ENCODE measurements at regions not wholly inside any gene's neighbourhood (a gene's known extent, or its start where the extent isn't known, plus 50 kb on each side); places are given as distances from the start of the nearest gene placed in this dataset.

DNA sequence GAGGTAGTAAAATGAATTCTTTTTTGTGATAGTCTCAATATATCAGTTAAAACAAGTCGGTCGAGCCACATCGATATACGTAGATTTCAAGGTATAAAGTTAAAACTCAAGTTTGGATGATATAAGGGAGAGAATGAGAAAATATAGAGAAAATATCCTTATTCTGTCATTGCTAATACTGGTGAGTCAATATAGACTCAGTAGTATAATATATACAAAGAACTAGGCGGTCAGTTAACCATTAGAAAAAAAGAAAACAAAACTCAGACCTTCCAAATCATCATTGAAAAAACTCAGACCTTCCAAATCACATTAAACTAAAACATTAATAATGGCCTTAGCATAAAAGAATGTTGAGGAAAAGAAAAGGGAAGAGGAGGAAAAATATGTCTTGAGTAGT is 817.1 kb upstream of the IGFBP3 start:
- Histone ChIP-seq H3K4me1 (ENCODE audit: control insufficient read depth in 1 of 2, insufficient read depth in 2 of 2, low read length in 2 of 2) (no peaks in the 10 kb centered on the region), H3K9me2 (ENCODE audit: insufficient read depth) (no peaks in the 10 kb centered on the region), H3K4me2 (ENCODE audit: low read length) (no peak overlapping the region), H3K27ac (ENCODE audit: low read depth, low read length) (no peak overlapping the region), H3K79me2 (ENCODE audit: insufficient read depth, low read length) (no peaks in the 10 kb centered on the region), H2AFZ (ENCODE audit: low read depth, low read length, poor library complexity, severe bottlenecking) (no peak overlapping the region), H3K9me3 (ENCODE audit: control insufficient read depth in 1 of 2, insufficient read depth in 1 of 2, low read depth in 1 of 2, low read length in 2 of 2) (no peaks in the 10 kb centered on the region), H3K36me3 (ENCODE audit: control insufficient read depth in 1 of 2, insufficient read depth in 2 of 2, low read length in 2 of 2) (no peaks in the 10 kb centered on the region), H3K9ac (ENCODE audit: low read length) (no peak overlapping the region), H3K4me3 (replicated peaks in 1 of 2; ENCODE audit: low read depth in 1 of 2, low read length in 2 of 2) (no peak overlapping the region), H4K20me1 (ENCODE audit: insufficient read depth) (no peaks in the 10 kb centered on the region), H3K27me3 (ENCODE audit: insufficient read depth, low read length) (no peaks in the 10 kb centered on the region)
- ATAC-seq (no peak), DNase-seq (ENCODE audit: low read depth, low spot score) (no peak)
- intact Hi-C loops (cut with micrococcal nuclease), result no loop called here
- CTCF ChIA-PET, result no interaction called here
- BruUV-seq (replicated peaks), result no TSS peak
- RAD21 ChIA-PET (ENCODE audit: low non-redundant PET in 1 of 2, low total read pairs in 2 of 2, uncharacterized antibody in 2 of 2, unreplicated experiment in 2 of 2), result no interaction called here
- TF ChIP-seq, protein P1, sequence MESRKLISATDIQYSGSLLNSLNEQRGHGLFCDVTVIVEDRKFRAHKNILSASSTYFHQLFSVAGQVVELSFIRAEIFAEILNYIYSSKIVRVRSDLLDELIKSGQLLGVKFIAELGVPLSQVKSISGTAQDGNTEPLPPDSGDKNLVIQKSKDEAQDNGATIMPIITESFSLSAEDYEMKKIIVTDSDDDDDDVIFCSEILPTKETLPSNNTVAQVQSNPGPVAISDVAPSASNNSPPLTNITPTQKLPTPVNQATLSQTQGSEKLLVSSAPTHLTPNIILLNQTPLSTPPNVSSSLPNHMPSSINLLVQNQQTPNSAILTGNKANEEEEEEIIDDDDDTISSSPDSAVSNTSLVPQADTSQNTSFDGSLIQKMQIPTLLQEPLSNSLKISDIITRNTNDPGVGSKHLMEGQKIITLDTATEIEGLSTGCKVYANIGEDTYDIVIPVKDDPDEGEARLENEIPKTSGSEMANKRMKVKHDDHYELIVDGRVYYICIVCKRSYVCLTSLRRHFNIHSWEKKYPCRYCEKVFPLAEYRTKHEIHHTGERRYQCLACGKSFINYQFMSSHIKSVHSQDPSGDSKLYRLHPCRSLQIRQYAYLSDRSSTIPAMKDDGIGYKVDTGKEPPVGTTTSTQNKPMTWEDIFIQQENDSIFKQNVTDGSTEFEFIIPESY (IDR thresholded peaks at IDR 0.05; ENCODE audit: extremely low read depth, insufficient replicate concordance, low read length), result no peak
- TF ChIP-seq, protein P2, sequence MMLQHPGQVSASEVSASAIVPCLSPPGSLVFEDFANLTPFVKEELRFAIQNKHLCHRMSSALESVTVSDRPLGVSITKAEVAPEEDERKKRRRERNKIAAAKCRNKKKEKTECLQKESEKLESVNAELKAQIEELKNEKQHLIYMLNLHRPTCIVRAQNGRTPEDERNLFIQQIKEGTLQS (IDR thresholded peaks at IDR 0.05), result no peak
- TF ChIP-seq EGR1 (IDR thresholded peaks at IDR 0.05; ENCODE audit: low read depth) (no peak), SIN3A (IDR thresholded peaks at IDR 0.05; ENCODE audit: low read depth) (no peak), CBX3 (IDR thresholded peaks at IDR 0.05; ENCODE audit: low read depth) (no peak), ZNF274 (IDR thresholded peaks at IDR 0.05; ENCODE audit: low read depth, low read length) (no peak), SP1 (IDR thresholded peaks at IDR 0.05; ENCODE audit: low read depth) (no peak), ZFX (IDR thresholded peaks at IDR 0.05) (no peak), FOSL1 (IDR thresholded peaks at IDR 0.05; ENCODE audit: low read depth) (no peak), EZH2phosphoT487 (IDR thresholded peaks at IDR 0.05; ENCODE audit: borderline replicate concordance) (no peak), EZH2 (IDR thresholded peaks at IDR 0.05) (no peak), POLR2AphosphoS5 (IDR thresholded peaks at IDR 0.05; ENCODE audit: low read depth, low read length) (no peak), ELF1 (IDR thresholded peaks at IDR 0.05; ENCODE audit: borderline replicate concordance, low read depth) (no peak), CEBPB (IDR thresholded peaks at IDR 0.05; ENCODE audit: low read depth) (no peak), RAD21 (IDR thresholded peaks at IDR 0.05; ENCODE audit: low read depth) (no peak)
- TF ChIP-seq, protein P3, sequence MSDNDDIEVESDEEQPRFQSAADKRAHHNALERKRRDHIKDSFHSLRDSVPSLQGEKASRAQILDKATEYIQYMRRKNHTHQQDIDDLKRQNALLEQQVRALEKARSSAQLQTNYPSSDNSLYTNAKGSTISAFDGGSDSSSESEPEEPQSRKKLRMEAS (IDR thresholded peaks at IDR 0.05), result no peak
- TF ChIP-seq, protein P4, sequence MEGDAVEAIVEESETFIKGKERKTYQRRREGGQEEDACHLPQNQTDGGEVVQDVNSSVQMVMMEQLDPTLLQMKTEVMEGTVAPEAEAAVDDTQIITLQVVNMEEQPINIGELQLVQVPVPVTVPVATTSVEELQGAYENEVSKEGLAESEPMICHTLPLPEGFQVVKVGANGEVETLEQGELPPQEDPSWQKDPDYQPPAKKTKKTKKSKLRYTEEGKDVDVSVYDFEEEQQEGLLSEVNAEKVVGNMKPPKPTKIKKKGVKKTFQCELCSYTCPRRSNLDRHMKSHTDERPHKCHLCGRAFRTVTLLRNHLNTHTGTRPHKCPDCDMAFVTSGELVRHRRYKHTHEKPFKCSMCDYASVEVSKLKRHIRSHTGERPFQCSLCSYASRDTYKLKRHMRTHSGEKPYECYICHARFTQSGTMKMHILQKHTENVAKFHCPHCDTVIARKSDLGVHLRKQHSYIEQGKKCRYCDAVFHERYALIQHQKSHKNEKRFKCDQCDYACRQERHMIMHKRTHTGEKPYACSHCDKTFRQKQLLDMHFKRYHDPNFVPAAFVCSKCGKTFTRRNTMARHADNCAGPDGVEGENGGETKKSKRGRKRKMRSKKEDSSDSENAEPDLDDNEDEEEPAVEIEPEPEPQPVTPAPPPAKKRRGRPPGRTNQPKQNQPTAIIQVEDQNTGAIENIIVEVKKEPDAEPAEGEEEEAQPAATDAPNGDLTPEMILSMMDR (IDR thresholded peaks at IDR 0.05 in 2 of 3, conservative IDR thresholded peaks at IDR 0.05 in 1 of 3; ENCODE audit: borderline replicate concordance in 1 of 3, insufficient read depth in 1 of 3, low read depth in 2 of 3, low read length in 2 of 3), result no peak
- POLR2A ChIA-PET, result no interaction called here
